Esophagus mucosa (tissue), 1 donor: ENCODE measurements at regions not wholly inside any gene's neighbourhood (a gene's known extent, or its start where the extent isn't known, plus 50 kb on each side); places are given as distances from the start of the nearest gene placed in this dataset.
"Not testable (repeated sequence)": the region's sequence is repeated elsewhere in the genome, so short reads cannot be mapped to it uniquely, and the experiment has no call there.

ENCODE experiments used
- ATAC-seq: fragments of 200-7000 bp; cut with Tn5 transposase; one replicate; pipeline ENCODE4 v1.9.1; 2020
- donor health status: DM: yes; HTN: yes; CAD: no.

DNA sequence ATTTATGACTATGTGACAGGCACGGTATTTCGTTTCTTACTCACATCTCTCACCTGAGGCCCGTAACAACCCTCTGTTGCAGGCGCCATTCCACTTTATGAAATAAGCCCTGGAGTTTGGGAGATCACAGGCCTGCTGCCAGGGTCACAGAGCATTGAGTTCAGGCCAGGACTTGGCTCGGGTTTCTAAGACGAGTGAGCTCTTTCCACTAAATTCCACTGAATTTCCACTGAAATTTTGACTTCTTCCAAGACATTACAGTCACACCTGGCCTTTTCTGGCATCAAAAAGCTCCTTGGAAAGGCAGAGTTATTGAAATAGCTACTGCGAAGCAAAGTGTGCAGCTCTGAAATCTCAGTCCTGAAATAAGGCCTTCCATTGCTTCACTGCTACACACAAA is 282.8 kb upstream of the MGMT start:
- ATAC-seq = no peak

DNA sequence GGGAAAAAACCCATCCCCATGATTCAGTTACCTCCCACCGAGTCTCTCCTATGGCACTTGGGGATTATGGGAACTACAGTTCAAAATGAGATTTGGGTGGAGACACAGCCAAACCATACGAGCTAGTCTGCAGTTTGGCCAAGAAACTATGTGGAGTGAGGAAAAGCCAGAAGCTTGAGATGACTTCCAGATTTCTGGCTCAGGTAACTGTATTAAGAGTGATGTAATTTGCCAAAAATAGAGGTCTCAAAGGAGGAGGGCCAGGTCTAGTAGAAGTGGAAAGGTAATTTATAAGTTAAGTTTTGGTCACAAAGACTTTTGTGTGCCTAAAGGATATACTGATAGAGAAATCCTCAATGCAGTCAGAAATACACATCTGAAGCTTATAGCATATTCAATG is 279.7 kb upstream of the MGMT start:
- ATAC-seq = no peak

DNA sequence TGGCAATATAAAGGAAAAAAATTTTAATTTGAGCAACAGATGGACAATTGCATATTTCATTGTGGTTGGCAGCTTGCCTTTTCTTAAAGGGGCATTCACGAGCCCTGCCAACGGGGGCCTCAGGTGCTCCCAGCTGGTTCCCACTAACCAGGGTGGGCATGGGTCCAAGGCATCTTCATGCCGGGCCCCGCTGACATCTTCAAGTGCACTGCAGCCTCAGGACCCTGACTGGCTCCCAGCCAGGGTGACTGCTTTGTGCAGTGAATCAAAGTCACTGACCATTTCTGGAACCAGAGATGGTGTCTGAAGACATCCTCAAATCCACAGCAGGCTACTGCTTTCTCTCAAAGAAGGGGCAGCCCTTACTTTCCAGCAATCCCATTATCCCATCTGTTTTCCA is 275.2 kb upstream of the MGMT start:
- ATAC-seq = no peak

DNA sequence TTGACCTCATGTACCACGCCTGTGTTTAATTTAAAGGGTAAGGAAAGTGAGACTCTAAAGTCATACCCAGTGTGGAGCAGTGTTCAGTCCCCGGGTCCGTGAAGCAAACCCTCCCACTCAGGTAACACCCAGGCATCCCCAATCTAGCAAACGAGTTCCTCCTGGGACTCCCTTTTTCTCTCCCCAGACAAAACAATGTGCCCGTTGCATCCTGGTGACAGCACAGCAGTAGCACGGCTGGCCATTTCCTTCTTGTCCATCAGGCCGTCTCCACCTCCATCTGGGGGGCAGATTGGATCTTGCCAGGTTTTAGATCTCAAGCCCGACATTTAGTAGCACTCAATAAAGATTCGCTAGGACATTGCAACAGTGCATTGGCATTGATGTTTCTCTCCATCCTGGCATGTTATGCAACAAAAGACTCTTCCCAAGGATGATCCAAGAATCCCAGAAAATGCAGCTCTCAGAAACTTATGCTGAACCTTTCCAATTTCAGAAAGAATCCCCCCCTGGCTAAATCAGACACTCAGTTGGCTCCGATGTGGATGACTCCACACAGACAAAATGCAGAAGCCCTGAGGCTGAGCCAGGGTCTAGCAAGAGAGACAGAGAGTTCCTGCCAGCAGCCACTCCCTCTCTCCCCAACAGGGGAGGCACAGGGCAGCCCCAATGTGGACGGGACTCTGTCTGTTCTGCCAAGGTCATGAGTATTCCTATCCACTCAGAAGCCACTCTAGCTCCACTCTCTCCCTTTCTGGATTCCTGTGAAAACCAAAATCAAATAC is 274.5 kb upstream of the MGMT start:
- no peak for ATAC-seq

DNA sequence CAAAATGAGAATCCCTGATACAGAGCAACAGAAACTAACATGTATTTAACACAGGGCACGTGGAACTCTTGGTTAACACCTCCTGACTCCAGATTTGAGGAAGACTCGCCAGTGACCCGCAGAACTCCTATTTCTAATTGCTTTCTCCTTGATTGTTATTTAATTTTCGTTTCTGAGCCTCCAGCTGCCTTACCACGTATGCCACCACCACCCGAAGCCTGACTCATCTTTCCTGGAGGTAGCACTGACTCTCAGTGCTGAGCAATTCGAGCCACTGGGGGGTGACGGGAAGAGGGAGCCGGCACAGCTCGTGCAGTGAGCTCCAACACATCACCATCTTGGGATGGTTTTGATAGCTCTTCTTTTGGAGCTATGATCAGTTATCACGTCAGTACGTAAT is 273.9 kb upstream of the MGMT start:
- ATAC-seq = no peak

DNA sequence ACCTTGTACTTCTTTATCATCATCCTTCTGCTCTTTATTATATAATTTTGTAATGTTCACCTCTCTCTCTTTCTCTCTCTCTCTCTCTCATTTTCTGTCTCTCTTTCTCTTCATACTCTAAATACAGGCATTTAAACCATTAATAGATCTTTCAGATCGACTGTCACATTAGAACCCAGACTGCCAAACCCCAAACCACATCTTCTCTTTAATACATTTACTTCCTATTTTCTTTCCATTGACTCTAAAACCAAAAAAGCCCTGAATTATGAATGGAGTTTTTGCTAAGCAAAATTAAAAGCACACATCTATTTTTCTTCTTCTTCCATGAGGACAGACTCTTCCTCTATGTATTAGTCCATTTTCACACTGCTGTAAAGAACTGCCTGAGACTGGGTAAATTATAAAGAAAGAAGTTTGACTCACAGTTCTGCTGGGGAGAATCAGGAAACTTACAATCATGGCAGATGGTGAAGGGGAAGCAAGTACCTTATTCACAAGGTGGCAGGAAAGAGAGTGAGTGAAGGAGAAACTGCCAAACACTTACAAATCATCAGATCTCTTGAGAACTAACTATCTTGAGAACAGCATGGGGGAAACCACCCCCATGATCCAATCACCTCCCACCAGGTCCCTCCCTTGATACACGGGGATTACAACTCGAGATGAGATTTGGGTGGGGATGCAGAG is 272.7 kb upstream of the MGMT start:
- ATAC-seq = no peak

DNA sequence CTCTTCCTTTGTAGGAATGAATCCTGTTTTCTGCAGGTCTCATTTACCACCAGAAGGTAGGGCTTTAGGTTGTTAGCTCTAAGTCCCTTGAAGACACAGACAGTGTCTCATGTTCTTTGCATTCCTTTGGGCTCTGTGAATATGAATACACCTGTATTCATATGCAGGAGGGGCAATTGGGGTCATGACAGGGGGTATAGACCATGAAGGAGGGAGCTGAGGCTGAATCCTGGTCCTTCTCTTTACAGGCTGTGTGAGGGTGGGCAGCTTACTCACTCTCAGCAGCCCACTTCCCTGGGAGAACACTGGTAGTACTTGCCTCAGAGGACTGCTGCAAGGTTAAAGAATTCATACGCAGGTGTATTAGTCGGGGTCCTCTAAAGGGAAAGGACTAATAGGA is 267.2 kb upstream of the MGMT start:
- ATAC-seq = no peak

DNA sequence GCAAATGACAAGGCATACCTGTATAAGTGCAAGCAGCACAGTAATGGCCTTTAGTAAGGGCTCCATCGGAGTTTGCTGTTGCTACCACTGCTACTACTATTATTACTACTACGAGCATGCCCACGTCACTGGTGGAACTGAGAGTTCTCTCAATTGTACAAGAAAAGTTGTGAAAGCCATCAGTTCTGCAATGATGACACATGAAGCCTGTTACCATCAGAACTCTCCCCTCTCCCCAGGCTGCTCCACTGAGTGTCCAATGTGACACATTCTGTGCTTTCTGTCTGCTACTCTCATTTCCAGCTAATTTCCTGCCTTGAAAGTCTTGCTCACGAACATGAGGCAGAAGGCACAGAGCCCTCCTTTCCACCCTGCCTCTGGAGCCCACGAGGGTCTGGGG is 263.2 kb upstream of the MGMT start:
- ATAC-seq = no peak

DNA sequence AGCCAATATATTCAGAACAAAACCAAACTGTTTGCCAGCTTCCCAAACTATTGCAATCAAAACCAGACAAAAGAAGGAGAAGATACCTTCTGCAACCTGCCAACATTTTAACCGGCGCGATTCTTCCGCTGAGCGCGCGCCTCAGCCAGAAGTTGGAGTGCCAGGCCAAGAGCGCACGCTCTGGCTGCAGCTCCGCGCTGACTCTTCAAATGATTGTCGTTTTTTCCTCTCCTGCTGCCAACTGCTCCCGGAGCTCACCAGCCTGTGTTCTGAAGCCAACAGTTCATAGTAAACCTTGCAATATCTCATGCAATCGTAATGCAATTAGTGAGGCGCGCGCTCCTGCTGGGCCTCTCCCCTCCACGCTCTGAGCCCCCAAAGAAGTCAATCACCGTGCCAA is 259.7 kb upstream of the MGMT start:
- ATAC-seq = no peak

DNA sequence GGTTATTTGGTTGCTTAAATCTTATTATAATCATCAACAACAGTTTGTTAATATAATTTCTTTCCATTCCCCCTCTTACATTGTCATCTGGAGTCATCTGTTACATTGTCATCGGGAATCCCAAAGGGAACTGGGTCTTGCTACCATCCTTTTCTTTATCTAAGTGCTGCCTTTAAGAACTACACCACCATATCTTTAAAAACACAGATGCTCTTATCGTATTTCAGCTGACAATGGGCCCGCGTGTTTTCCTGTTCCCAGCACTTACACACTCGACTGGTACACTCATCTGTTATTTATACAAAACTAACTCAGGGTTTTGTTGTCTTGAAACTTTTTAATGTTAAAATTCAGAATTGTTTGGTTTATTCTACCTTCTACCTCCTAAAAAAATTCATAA is 256.2 kb upstream of the MGMT start:
- ATAC-seq = no peak

DNA sequence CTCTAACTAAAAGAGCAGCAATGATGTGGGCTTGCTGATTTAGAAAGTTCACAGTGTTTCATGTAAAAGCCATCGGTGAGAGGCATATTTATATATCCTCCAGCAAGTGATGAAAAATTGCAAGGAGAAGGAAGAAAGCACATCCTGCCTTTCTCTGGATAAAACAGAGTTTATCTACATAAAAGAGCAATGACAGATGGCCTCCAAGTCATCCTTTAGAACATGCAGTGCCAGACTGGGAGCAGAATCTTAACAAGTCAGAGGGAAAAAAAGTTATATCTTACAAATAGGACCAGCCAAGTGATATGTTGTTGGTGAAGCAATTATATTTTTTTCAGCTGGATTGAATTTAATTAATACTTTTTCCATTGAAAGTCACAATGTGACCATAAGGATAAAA is 253.8 kb upstream of the MGMT start:
- ATAC-seq = no peak

DNA sequence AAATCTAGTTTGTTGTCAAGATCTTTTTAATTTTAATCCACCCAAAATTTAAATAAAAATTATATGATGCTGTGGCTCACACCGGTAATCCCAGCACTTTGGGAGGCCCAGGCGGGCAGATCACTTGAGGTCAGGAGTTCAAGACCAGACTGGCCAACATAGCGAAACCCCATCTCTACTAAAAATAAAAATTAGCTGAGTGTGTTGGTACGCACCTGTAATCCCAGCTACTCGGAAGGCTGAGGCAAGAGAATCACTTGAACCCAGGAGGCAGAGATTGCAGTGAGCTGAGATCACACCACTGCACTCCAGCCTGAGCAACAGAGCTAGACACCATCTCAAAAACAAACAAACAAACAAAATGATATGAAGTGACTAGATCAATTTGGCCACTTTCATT is 253.0 kb upstream of the MGMT start:
- not testable (repeated sequence) for ATAC-seq

DNA sequence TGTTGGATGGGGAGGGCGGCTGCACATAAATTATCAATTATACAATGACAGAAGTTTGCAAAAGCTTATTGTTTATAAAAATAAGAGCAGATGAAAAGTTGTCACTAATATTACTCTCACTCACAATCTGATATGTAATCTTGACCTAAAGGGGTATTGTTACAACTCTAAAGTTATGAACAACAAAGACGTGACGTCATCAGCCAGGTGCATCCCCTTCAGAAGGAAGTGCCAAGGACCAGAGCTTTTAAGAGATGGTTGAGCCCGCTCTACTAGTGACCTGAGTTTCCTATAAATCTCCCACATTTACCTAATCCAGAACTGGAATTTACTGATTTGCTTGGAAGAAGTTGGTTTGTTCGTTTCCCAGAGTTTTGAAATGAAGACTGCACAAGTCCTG is 247.7 kb upstream of the MGMT start:
- no peak for ATAC-seq

DNA sequence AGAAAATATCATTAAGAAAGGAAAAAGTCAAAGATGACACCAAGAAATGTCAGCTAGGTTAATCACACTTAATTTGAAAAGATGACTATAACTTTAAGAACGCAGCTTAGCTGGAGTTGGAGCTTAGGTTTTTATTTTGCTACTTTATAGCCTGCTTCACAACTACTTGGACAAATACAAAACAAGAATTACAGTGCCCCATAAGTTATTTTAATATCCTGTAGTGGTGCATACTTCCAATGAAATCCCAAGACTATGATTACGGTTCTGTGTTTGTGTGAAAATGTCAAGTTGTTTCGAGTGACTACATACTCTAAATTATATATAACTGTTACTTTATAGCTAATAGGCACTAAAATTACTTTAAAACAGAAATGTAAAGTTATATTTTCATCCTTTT is 244.6 kb upstream of the MGMT start:
- no peak for ATAC-seq

DNA sequence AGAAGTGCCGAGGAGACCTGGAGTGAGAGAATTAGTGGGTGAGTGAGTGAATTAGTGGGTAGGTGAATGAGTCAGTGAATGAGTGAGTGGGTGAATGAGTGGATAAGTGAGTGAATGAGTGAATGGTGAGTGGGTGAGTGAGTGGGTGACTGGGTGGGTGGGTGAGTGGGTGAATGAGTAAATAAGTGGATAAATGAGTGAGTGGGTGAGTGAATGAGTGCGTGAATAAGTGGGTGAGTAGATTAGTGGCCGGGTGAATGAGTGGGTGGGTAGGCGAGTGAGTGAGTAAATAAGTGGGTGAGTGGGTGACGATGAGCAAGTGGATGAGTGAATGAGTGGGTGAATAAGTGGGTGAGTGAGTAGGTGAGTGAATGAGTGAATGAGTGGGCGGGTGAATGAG is 243.7 kb upstream of the MGMT start:
- ATAC-seq = no peak

DNA sequence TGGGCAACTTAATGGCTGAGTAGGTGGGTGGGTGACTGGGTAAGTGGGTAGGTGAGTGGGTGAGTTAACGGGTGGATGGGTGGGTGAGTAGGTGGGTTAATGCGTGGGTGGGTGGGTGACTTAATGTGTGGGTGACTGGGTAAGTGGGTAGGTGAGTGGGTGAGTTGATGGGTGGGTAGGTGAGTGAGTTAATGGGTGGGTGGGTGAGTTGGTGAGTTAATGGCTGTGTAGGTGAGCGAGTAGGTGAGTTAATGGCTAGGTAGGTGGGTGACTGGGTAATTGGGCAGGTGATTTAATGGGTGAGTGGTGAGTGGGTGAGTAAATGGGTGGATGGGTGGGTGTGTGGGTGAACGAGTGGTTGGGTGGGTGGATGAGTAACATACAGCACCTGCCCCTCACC is 243.0 kb upstream of the MGMT start:
- no peak for ATAC-seq

DNA sequence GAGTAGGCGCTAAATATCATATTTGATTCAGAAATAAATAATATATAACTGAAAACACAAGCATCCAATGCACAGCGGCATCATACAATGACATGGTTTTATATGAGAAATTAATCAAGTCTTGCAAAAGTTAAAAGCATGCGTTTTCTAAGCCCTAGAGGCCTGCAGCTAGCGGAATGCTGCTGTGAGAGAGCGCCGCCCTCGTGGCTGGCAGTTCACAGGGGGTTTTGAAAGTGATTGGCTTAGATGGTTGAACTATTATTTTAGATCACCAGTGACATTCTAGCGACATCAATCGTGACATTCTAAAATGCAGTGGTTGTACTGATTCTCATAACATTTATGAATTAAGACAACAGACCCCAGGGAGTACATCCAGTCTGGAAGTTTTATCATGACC is 235.2 kb upstream of the MGMT start:
- no peak for ATAC-seq

DNA sequence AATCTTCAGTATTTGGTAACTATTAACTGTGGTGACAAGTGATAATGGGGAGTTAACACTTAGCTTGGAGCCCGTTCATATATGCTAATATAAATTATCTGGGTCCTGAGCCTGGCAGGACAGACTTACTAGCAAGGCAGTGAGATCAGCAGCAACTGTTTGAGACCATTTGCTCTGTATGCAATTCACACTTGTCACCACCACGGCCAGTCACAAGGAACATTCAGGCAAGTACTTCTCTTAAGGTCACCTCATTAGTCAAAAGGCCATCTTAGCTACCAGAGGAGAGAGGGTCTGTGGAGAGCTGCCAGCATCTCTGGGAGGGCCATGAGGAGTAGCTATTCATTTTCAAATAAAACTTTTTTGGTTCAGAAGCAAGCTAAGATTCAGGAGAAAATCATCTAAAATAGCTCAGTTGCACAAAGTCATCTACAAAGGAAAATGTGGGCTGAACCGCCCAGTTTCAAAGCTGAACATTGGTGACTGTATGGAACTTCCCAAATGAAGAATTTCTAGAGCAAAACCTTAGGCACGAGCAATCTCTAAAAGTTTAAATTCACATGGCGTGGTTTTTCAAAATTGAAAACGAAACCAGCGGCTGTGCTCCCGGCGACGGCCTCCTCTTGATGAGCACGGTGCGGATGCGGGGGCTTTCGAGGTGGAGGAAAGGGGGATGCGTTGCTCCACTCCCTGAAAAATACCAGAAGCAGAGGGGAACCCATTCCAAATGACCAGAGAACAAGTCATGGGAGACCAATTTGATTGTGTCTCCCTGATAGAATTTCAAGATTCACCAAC is 233.5 kb upstream of the MGMT start:
- ATAC-seq = no peak

DNA sequence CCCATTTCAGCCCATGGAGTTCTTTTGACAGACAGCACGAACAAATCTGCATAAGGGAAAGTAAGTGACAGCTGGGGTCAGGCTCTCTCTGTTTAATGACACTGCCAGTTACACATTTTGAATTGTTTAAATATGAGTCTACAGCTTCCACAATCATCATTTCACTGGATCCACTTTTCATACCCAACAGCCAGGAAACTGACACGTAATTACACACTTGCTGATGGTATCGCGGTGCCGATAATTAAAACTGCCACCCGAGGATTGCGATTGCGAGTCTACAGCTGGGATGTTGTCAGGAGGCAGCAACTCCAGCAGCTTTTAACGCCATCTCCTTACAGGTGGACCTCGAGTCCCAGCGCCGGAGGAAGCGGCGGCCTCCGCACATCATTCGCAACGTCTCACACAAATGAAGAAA is 230.8 kb upstream of the MGMT start:
- ATAC-seq = no peak

DNA sequence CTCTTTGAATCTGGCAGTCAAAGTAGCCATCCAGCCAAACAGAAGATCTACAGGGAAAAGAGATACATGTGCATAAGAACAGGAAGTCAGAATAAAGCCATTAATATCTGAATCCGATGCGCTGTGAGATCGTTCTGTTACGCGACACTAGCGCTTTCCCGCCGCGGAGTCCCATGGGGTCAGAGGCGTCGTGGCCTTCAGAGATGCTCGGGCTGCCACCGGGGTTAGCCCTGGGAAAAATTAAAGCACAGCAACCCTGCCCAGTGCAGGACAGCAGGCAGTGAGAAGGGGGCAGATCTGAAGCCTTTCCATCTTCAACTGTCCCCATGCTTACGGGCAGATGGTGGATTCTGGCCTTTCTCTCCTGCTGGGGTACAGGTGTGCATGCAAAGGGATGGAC is 225.6 kb upstream of the MGMT start:
- ATAC-seq = no peak

DNA sequence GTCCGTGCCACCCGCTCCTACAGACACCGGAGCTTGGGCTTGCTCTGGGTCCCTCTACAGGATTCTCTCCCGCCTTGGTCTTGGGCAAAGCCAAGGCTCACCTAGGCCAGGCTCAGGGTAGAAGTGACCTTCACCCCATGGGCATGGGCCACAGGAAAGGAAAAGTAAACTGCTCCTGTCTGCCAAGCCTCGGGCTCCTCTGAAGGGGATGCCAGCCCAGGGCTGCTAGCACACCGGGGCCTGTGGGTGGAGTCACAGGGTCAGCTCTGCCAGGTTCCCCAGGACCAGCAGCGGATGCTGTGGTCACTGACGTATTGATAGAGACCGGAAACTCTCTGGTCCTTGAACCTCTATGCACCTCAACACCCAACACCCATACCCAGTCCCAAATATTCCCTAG is 222.7 kb upstream of the MGMT start:
- ATAC-seq = no peak

DNA sequence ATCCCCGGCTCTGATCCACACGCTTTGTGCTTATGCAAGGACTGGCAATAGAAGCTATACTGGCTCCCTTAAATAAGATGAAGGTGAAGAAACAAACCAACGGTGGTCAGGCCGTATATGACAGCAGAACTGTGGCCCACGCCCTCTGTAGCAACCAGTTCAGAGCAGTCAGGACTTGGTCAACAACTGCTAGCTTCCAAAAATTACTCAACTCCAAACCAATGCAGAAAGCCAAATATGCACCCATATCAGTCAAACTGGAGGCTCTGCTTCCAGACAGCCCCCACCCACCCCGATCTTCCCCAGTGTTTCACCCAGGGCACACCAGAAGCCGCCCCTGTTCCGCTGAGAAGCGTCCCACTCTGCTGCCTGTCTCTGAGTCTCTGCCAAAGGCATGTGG is 222.3 kb upstream of the MGMT start:
- ATAC-seq = no peak

DNA sequence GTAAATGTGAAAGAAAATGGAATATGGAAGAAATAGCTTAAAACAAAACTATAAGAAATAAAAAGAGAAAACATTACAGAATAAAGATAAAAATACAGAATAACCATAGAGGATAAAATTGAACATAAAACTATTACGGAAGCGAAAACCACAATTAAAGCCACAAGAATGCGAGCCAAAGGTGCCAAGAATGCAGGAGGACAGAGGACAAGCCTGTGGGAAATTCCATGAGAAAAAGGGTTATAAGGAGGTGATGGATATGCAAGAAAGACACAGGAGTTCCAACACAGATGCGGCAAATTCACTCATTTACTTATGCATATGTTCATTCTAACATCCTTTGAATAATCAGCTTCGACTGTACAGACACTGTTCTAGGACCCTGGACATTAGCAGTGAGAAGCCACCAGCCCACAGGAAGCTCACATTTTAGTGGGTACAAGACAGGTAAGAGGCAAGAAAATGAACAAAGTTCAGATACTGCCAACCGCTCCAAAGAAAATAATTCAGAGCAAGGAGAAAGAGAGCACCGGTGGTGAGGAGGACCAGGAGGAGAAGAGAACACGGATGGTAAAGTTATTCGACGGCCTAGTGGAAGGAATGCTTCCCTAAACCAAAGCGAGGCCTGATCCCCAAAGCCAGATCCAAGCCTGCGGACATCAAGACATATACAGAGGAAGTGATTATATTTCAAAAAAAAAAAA is 213.7 kb upstream of the MGMT start:
- ATAC-seq = no peak
